GM19240 (cell line): ENCODE measurements at regions not wholly inside any gene's neighbourhood (a gene's known extent, or its start where the extent isn't known, plus 50 kb on each side); places are given as distances from the start of the nearest gene placed in this dataset.
"Not testable (repeated sequence)": the region's sequence is repeated elsewhere in the genome, so short reads cannot be mapped to it uniquely, and the experiment has no call there.

Experiments used
- DNase-seq: peaks from one replicate; pipeline ENCODE4 v3.0.0; 2011; ENCODE audit warnings: low spot score; ENCODE audit not compliant: insufficient read length

DNA sequence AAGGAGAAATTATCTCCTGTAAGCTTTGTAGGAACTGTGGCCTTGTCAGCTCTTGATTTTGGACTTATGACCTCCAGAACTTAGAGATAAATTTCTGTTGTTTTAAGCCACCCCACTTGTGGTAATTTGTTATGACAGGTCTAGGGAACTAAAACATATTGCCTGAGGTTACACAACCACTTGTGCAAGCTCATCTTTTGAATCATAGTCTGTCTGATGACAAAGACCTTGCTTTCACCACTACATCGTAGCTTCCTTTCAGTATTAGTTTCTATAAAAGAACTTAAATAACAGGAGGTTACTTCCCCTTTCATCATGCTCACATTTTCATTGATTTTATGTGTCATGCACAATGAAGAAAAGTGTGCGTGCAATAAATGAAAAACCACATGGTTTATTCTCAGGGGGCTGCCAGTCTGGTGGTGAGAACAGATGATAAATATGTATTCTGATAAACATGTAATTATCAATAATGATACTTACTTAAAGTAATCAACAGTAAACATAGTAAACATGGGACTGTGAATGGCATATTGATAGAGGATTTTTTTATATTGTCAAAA lies 690.0 kb upstream of the HS3ST1 start:
- no peak for DNase-seq

DNA sequence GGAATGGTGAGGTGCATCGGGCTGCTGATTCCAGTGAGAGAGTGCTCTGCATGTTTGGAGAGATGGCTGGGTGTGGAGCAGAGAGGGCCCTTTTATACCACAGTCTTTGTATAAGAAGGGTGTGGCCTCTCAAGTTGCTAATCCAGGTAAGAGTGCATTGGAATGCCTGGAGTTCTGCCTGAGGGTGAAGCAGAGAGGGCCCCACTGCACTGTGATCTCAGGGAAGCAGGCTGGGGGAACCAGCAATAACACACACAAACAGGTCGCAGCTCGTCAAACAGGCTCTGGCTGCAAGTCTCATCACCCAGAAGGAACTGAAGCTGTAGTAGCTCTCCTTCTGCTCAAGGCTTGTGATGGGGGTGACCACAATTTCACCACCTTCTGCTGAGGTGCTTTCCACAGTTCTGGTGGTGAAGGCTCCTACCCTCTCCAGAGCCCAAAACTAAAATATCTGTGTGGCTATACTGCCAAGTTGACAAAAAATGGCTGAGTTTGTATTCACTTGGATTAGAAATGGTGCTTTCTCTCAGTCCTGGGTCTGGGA lies 687.4 kb upstream of the HS3ST1 start:
- no peak for DNase-seq

DNA sequence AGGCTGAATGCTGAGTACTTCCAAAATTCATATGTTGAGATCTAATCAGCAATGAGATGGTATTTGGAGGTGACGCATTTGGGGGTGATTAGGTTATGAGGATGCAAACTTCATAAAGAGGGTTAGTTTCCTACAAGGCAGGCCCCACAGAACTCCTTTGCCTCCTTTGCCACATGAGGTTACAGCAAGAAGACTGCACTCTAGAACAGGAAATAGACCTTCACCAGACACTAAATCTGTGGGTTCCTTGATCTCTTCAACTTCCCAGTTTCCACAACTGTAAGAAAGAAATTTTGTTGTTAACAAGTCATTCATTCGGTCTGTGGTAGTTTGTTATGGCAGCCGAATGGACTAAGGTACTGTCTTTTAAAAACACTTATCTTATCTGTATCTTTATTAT lies 681.9 kb upstream of the HS3ST1 start:
- DNase-seq = no peak

DNA sequence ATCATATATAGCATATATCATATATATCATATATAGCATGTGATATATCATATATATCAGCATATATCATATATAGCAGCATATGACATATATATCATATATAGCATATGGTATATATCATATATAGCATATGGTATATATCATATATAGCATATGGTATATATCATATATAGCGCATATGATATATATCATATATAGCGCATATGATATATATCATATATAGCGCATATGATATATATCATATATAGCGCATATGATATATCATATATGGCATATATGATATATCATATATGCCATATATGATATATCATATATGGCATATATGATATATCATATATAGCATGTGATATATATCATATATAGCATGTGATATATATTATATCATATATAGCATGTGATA lies 680.4 kb upstream of the HS3ST1 start:
- DNase-seq = not testable (repeated sequence)

DNA sequence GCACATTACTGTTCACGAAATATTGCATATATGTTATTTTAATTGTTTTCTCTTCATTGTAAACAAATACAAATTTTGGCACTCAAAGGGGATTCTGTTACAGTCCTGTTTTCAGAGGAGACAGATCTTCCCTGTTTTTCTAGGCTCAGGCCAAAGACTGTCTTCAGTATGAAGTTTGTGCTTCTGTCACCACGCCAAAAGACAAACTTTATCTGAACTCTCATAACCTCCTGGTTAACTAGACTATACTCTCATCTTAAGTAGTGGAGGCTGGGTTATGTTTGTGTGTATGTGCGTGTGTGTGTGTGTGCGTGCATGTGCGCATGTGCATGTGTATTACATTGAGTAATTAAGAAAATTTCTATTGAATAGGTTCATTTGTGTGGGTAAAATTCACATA lies 676.8 kb upstream of the HS3ST1 start:
- DNase-seq = no peak

DNA sequence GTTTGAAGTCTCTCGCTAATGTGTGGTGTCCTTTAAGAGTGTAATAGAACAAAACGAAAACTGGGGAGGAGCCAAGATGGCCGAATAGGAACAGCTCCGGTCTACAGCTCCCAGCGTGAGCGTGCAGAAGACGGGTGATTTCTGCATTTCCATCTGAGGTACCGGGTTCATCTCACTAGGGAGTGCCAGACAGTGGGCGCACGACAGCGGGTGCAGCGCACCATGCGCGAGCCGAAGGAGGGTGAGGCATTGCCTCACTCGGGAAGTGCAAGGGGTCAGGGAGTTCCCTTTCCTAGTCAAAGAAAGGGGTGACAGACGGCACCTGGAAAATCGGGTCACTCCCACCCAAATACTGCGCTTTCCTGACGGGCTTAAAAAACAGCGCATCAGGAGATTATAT lies 661.2 kb upstream of the HS3ST1 start:
- DNase-seq = not testable (repeated sequence)

DNA sequence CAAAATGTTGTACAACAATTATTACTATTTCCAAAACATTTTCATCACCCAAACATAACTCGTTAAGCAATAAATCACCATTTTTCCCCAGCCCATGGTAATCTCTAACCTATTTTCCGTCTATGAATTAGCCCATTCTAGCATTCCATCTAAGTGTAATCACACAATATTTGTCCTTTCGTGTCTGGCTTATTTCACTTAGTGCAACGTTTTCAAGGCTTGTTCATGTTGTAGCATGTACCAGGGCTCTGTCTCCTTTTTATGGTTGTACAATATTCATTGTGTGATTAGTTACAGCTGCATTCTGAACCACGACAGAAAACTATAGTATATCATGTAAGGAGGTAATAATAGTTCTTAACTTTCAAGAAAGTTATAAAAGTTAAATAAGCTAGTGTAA lies 656.0 kb upstream of the HS3ST1 start:
- DNase-seq = no peak

DNA sequence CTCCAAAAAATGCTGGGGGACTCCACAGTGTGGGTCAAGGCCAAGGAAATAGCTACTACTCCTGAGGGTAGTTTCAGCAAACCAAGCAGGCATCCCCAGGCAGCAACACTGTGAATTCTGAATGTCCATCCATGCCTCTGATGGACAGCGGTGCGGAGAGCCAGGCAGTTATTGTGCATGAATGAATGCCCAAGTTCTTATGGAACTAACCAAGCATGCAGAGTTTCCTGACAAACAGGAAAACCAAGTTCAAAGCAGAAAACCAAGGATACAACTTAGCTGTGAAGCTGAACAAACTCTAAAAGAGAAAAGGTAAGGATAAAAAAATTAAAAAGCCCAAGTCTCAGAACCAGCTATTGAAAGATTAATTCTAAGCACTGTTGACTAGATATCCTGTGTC lies 642.6 kb upstream of the HS3ST1 start:
- no peak for DNase-seq

DNA sequence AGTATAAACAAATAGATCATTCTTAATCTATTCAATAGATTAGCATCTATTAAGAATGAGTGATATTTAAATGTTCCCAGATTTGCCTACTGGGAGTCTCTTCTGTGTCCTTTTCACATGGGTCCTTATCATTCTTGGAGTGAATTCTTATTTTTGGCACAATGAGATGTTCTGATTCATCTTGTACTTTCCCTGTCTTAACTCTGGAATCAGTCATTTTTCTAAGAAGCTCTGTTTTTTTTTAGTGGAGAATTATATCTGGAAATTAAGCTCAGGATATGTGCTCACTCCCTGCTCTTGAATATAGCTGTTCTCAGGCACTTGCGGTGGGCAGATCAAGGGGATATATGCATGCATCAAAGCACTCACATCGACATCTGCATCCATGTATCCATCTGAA lies 625.3 kb upstream of the HS3ST1 start:
- DNase-seq = no peak

DNA sequence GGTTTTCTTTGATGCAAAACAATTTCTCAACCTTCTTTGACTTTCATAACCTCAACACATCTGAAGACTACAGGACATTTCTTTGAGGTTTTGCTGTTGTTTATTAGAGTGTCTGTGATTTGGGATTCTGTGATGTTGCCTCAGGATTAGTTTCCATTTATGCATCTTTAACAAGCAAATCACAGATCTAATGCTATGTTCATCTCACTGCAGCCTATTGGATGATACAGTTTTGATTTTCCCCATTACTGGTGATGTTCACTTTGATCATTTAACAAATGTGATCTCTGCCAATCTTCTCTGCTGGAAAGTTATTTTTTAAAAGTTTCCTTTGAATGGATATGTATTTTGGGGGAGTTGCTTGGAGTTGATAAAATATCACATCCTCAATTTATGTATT lies 624.9 kb upstream of the HS3ST1 start:
- no peak for DNase-seq

DNA sequence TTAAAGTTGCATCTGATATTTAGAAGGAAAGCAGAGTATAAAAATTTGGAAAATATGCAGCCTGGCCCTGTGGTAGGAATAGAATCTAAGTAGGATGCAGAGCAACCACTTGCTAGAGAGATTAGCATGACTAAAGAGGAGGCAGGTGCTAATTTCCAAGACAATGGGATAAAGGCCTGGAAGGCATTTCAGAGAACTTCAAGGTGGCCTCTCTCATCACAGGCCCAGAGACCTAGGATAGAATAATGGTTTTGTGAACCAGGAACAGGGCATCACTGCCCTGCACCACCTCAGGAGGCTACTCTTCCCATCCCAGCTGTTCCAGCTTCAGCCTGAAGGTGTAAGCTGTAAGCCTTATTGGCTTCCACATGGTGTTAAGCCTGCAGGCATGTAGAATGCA lies 621.7 kb upstream of the HS3ST1 start:
- no peak for DNase-seq

DNA sequence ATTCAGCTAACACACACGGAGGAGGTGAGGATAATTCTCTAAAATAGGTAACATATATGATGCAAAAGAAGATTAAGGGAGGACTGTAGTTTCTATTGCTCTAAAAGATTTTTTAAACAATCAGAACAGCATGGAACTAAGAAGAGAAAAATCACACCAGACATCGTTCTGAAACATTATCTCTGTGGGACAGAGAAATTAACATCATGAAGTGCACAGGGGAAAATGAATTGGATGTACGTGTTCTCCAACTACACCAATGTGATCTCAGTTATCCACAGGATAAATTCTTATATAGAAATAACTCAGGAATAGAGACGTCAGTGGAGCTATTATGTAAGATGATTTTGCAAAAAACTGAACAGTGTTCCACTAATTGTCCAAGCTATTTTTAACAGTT lies 614.1 kb upstream of the HS3ST1 start:
- no peak for DNase-seq

DNA sequence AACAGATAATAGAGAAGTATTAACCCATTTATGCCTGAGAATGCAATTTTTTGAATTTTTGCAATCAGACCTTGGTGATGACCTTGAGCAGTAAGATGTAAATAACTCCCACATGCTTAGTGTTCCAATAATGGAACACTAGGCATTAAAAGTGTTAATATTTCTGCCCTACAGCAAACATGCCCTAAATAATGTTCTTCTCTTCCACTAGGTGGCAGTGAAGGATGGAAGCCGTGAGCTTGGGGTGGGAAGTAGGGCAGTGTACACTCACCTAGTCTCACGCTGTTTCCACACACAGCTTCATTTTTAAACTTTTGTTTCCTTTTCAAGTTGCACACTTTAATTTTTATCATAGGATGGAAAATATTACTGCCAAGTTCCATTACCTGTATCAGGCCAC lies 613.1 kb upstream of the HS3ST1 start:
- no peak for DNase-seq

DNA sequence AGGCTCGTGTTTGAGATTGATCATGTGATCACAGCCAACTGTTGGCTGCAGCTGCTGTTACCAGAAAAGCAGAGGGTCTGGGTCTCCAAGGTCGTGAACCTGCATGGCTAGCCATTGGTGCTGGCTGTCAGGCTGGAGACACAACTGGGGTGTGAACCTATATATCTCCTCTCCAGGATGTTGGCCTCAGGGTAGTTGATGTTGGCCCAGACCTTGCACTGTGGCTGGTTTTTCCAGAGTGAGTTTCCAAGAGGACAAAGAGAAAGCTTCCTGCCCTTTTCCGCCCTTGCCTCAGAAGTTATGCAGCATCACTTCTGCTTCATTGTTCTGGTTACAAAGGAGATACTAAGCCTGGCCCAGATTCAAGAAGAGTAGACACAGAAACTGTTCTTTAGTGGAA lies 607.8 kb upstream of the HS3ST1 start:
- no peak for DNase-seq

DNA sequence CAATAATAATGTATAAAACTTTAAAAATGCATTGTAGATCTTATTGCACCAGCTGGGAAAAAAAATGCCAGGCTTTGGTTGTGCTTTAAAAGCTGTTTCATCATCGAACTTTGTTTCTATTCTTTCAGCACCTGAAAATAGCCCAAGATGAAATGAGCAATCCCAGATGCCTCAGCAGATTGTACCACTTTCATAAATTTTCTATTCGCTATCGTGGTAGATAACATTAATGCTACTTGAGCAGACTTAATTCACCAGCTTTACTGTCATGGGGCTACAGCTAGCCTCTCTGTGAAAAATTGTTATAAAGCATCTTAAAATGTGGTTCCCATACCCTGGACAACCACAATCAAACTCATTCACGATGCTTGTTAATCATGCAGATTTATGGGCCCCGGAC lies 599.6 kb upstream of the HS3ST1 start:
- no peak for DNase-seq

DNA sequence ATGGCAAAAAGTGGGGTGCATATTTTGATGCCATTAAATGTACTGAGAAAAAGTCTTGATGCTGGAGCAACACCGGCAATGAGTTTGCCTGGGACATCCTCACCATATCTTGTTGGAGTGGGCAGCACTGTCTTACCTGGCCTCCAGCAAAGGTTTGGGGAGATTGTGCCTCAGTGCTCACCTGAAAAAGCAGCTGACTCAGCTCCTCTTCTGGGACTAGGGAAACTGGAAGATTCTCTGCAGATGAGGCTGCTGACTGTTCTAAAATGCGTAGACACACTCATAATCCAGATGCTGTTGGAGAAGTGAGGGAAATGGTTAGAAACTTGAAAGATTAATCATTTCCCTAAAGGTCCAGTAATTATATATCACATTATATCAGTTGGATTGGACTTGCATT lies 593.7 kb upstream of the HS3ST1 start:
- DNase-seq = no peak

DNA sequence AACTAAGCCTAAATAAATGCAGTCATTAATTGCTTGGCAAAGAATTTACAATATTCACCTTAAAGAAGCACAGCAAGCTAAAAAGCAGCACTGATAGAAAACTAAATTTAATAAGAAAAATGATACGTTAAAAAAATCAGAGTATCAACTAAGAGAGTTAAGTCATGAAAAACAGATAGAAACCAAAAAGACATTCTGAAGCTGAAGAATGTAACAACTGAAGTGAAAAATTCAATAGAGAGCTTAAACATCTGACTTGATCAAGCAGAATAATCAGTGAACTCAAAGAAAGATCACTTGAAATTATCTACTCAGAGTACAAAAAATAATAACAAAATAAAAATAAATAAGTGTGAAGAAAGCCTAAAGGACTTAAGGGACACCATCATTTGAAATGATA lies 588.0 kb upstream of the HS3ST1 start:
- DNase-seq = no peak

DNA sequence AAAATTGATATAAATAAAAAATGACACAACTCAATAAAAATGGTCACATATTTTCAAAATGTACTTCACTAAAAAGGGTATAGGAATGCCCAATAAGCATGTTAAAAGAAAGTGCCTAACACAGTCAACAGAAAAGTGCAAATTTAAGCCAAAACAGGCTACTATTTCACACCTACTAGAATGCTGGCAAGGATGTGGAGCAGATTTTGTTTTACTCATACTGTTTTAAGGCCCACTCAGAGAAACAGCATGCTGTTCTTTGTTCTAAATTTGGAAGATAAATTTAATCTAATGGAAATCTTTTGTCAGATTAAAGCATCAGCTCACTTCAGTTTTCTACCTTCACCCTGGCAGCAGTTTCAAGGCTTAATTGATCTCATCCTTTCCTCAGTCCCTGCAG lies 576.8 kb upstream of the HS3ST1 start:
- DNase-seq = no peak

DNA sequence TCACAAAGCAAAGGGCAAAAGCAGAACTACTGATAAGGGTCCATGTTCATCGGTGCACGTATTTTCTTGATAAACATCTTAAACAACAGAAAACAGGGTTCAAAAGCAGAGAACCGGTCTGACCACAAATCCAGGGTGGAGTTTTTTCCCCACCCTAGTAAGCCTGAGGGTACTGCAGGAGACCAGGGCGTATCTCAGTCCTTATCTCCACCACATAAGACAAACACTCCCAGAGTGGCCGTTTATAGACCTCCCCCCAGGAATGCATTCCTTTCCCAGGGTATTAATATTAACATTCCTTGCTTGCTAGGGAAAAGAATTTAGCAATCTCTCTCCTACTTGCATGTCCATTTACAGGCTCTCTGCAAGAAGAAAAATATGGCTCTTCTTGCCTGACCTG lies 567.9 kb upstream of the HS3ST1 start:
- not testable (repeated sequence) for DNase-seq

DNA sequence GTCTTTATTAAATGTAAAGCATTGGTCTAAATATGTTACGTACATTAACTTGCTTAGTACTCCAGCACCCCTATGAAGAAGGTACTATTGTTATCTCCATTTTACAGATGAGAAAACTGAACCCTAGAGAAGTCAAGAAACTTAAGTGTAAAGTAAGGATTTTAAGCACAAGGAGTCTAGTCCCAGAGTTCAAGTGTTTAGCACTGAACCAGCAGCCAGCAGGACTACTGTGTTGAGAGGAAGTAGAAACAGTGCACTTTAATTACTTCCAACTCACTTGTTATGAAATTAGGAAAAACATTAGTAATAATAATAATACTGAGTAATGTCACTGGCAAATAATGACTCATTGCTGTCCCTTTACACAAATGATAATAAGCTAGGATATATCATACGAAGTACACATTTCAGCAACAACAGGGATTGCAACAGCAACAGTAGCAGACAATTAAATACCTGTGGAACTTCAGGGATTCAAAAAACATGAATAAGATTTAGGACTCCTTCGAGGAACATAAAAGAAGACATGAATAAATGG lies 548.1 kb upstream of the HS3ST1 start:
- no peak for DNase-seq

DNA sequence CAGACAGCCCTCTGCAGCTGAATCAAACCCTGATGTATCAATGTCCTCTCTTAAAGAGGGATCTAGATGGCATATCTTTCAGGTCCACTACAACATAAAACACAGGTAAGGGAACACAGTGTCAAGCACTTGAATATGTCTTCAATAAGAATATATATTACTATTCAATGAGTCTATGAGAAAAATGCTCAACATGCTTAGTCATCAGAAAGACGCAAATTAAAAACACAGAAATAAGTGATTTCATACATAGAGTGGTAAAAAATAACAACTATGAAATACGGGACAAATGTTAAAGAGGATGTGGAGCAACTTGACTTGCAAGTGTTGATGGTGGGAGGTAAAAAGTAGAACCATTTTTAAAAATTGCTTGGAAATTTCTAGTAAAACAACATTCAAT lies 544.6 kb upstream of the HS3ST1 start:
- DNase-seq = no peak

DNA sequence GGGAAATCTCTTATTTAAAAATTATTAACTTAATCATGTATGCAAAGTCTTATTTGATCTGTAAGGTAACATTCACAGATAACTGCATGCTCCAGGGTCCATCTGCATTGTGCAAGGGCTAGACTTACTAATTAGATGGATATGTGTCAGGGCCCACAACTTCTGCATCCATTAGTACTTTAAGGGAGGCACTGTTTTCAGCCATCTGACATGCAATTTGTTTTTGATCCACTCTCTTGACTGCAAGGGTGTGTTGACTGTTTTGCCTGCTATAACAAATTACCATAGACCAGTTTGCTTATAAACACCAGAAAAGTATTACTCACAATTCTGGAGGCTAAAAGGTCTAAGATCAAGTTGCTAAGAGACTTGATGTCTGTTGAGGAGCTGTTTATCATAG lies 542.1 kb upstream of the HS3ST1 start:
- no peak for DNase-seq

DNA sequence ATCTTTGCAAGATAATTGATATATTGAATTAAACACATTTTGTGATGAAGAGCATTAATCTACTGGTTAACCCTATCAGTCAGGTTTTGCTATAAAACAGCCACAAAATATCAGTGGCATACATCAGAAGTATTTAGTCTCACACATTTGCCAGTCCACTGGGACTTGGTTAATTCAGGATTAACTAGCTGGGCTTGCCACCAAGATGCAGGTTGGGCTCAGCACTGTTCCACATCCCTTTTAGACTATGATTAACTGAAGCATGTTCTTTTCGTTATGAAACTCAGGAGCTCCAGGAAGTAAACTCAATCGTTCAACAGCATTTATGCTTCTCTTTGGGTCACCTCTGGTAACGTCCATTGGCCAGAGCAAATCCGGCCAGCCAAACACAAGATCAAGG lies 538.1 kb upstream of the HS3ST1 start:
- no peak for DNase-seq

DNA sequence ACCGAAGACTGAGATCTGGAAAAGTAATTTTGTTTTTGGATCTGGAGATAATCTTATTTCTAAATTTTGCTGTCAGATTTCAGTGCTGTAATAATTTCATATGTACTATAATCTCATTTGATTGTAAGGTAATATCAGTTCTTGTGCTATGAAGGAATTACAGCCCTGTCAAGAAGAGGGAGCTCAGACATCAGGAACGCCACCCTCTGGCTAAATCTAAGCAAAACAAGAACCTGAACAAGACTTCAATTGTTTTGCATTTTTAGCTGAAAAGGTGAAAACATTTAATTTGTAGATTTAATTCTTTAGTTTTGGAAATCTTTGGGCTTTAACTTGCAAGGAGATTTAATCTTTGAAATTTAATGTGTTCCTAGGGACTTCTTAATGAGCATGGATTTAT lies 525.4 kb upstream of the HS3ST1 start:
- DNase-seq = no peak
